Right atrium auricular region (tissue), 2 donors: ENCODE measurements at regions not wholly inside any gene's neighbourhood (a gene's known extent, or its start where the extent isn't known, plus 50 kb on each side); places are given as distances from the start of the nearest gene placed in this dataset.
A peak's percentile ranks its signal among the peaks of the same experiment; 100 is the strongest.

Experiments
- DNase-seq: peaks from one replicate; pipeline ENCODE4 v3.0.0-alpha.2; 2019; ENCODE audit warnings: low spot score
- H3K27ac ChIP-seq, 2 donors: fragments of 200-600 bp; sonication (generic); 1 replicate in 1 of 2; 2 replicates in 1 of 2; pipeline ENCODE4 v1.5.1; 2016 to 2019
- H3K27me3 ChIP-seq, 2 donors: fragments of 200-600 bp; sonication (generic); one replicate each; pipeline versions ENCODE4 v1.5.1 to v1.6.0; 2017 to 2019
- H3K36me3 ChIP-seq: fragments of 200-600 bp; sonication (generic); one replicate; pipeline ENCODE4 v1.5.1; 2016
- H3K4me1 ChIP-seq, 2 donors: fragments of 200-600 bp; sonication (generic); one replicate each; pipeline versions ENCODE4 v1.5.1 to v1.6.0; 2017 to 2019
- H3K4me3 ChIP-seq, 2 donors: fragments of 200-600 bp; sonication (generic); 1 replicate in 1 of 2; 2 replicates in 1 of 2; pipeline ENCODE4 v1.5.1; 2017 to 2019; ENCODE audit warnings: mild to moderate bottlenecking in 1 of 2, moderate library complexity in 1 of 2
- H3K9me3 ChIP-seq, 2 donors: fragments of 200-600 bp; sonication (generic); one replicate each; pipeline ENCODE4 v1.5.1; 2019
- CTCF ChIP-seq, 2 donors: fragments of 200-600 bp; sonication (generic); IDR thresholded peaks; one replicate each; pipeline ENCODE4 v1.5.1; 2019; ENCODE audit warnings: antibody characterized with exemption in 2 of 2

- no peak for TF ChIP-seq CTCF (IDR thresholded peaks at IDR 0.05)
- H3K4me1 ChIP-seq = no peaks in the 10 kb centered on the region
- no peak for DNase-seq
- H3K9me3 ChIP-seq = no peaks in the 10 kb centered on the region
- H3K27me3 ChIP-seq = no peaks in the 10 kb centered on the region
- H3K27ac ChIP-seq = no peak overlapping the region
- no peaks in the 10 kb centered on the region for H3K36me3 ChIP-seq
- no peak overlapping the region for H3K4me3 ChIP-seq
These were observed 299.2 kb upstream of the RBMS1 start for GRCh38 chr2:160792837-160793236.

DNA sequence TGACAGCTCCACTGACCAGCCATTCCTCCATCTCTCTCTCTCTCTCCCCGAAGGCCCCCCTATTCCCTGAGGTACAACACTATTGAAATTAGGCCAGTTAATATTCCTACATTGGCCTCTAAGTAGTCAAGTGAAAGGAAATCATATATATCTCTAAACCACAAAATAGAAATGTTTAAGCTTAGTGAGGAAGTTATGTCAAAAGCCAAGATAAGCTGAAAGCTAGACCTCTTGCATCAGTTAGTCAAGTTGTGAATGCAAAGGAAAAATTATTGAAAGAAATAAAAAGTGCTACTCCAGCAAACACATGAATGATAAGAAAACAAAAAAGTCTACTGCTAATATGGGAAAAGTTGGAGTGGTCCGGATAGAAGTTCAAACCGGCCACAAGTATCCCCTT lies 301.3 kb upstream of the RBMS1 start:
- no peaks in the 10 kb centered on the region for H3K9me3 ChIP-seq
- no peak overlapping the region for H3K27ac ChIP-seq
- H3K4me3 ChIP-seq = no peak overlapping the region
- H3K4me1 ChIP-seq = no peaks in the 10 kb centered on the region
- H3K36me3 ChIP-seq = no peaks in the 10 kb centered on the region
- H3K27me3 ChIP-seq = no peaks in the 10 kb centered on the region
- TF ChIP-seq CTCF (IDR thresholded peaks at IDR 0.05) = no peak
- DNase-seq = no peak

DNA sequence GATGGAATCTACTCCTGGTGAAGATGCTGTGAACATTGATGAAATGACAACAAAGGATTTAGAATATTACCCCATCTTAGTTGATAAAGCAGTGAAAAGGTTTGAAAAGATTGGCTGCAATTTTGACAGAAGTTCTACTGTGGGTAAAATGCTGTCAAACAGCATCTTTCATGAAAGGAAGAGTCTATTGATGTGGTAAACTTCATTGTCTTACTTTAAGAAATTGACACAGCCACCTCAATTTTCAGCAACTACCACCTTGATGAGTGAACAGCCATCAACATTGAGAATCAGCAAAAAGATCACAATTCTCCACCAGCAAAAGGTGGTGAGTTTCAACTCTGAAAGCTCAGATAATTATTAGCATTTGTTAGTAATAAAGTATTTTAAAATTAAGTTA lies 310.3 kb upstream of the RBMS1 start:
- no peak overlapping the region for H3K27ac ChIP-seq
- H3K36me3 ChIP-seq = no peaks in the 10 kb centered on the region
- TF ChIP-seq CTCF (IDR thresholded peaks at IDR 0.05) = no peak
- no peak overlapping the region for H3K4me3 ChIP-seq
- H3K4me1 ChIP-seq = no peaks in the 10 kb centered on the region
- no peaks in the 10 kb centered on the region for H3K9me3 ChIP-seq
- H3K27me3 ChIP-seq = no peaks in the 10 kb centered on the region
- no peak for DNase-seq

- no peak for DNase-seq
- H3K9me3 ChIP-seq = no peaks in the 10 kb centered on the region
- H3K4me1 ChIP-seq = no peaks in the 10 kb centered on the region
- no peak for TF ChIP-seq CTCF (IDR thresholded peaks at IDR 0.05)
- H3K4me3 ChIP-seq = no peak overlapping the region
- H3K27ac ChIP-seq = no peak overlapping the region
- H3K36me3 ChIP-seq = no peaks in the 10 kb centered on the region
- H3K27me3 ChIP-seq = no peaks in the 10 kb centered on the region
These were observed 316.8 kb upstream of the RBMS1 start for GRCh38 chr2:160810406-160810805.

DNA sequence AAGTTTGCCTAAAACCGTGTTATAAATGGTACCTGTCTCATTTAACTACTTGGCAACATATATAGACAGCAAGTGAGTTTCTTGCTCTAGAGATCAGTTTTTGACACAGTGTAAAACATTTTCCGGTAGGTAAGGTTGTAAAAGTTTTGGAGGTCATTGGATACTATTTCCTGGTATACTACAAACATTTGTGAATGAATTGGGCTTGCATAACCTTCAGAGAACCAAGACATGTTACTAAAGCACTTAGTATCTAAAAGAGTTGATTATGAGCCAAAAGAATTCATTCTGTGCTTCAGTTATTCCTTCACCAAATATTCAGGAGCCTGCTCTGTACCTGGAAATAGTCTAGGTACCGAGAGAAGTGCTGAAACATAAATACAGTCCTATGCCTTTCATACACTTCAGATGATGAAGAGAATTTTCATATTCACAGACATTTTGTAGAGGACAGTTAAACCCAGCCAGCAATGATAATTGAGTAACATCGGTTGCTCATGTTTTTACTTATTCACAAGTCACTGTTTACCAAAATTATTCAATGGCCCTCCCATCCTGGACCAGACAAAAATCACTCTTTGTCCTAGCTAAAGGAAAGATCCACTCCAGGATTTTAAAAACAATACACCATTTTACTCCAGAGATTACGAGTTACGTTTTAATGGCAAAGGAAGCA lies 319.4 kb upstream of the RBMS1 start:
- no peak for TF ChIP-seq CTCF (IDR thresholded peaks at IDR 0.05)
- no peaks in the 10 kb centered on the region for H3K27me3 ChIP-seq
- H3K27ac ChIP-seq = peak overlapping the region in 1 of 2 donors; percentile 4
- no peaks in the 10 kb centered on the region for H3K9me3 ChIP-seq
- no peak for DNase-seq
- no peaks in the 10 kb centered on the region for H3K36me3 ChIP-seq
- no peaks in the 10 kb centered on the region for H3K4me1 ChIP-seq
- no peak overlapping the region for H3K4me3 ChIP-seq

GRCh38 chr2:160813506-160813858 lies 319.9 kb upstream of the RBMS1 start:
- Histone ChIP-seq H3K36me3 (no peaks in the 10 kb centered on the region), H3K27ac (peak overlapping the region in 1 of 2 donors; percentile 4), H3K4me3 (no peak overlapping the region), H3K4me1 (no peaks in the 10 kb centered on the region), H3K9me3 (no peaks in the 10 kb centered on the region), H3K27me3 (no peaks in the 10 kb centered on the region)
- no peak for DNase-seq
- TF ChIP-seq CTCF (IDR thresholded peaks at IDR 0.05) = no peak
